ENCODE measurements at regions not wholly inside any gene's neighbourhood (a gene's known extent, or its start where the extent isn't known, plus 50 kb on each side); places are given as distances from the start of the nearest gene placed in this dataset.

GRCh38 chr1:116185161-116185701, 74.0 kb downstream of the MAB21L3 start:
- H3K27me3 ChIP-seq: no peaks in the 10 kb centered on the region
- WGBS, 2 donors: 86% methylated on average over 5 of the region's 5 CpGs
- DNase-seq: no peak

GRCh38 chr1:116189481-116189880, 78.3 kb downstream of the MAB21L3 start:
- intact Hi-C loops (cut with DNase I; ENCODE audit: low total_unique reads): no loop called here
- Histone ChIP-seq H3K36me3 (ENCODE audit: low read depth, missing control alignments) (no peaks in the 10 kb centered on the region), H3K27me3 (no peaks in the 10 kb centered on the region), H3K9me3 (no peaks in the 10 kb centered on the region), H3K27ac (no peak overlapping the region), H3K4me1 (no peaks in the 10 kb centered on the region), H3K4me3 (no peak overlapping the region)
- TF ChIP-seq POLR2A (IDR thresholded peaks at IDR 0.05) (no peak), CTCF (IDR thresholded peaks at IDR 0.05) (no peak)
- 90 to 93% methylated on average over 3 of the region's 3 CpGs for WGBS, 2 donors
- no peak for DNase-seq

More at GRCh38 chr1:116185161-116185701, 74.0 kb downstream of the MAB21L3 start:
- Histone ChIP-seq H3K4me1 (no peaks in the 10 kb centered on the region), H3K36me3 (ENCODE audit: low read depth, missing control alignments) (no peaks in the 10 kb centered on the region), H3K4me3 (no peak overlapping the region), H3K9me3 (no peaks in the 10 kb centered on the region), H3K27ac (no peak overlapping the region)
- intact Hi-C loops (cut with DNase I; ENCODE audit: low total_unique reads): no loop called here
- TF ChIP-seq POLR2A (IDR thresholded peaks at IDR 0.05) (no peak), CTCF (IDR thresholded peaks at IDR 0.05) (no peak)

GRCh38 chr1:116191294-116191693, 80.1 kb downstream of the MAB21L3 start:
- no peak overlapping the region for H3K4me3 ChIP-seq
- no peaks in the 10 kb centered on the region for H3K9me3 ChIP-seq
- TF ChIP-seq CTCF (IDR thresholded peaks at IDR 0.05) (no peak), POLR2A (IDR thresholded peaks at IDR 0.05) (no peak)
- WGBS, 2 donors: 91 to 92% methylated on average over 2 of the region's 2 CpGs
- intact Hi-C loops (cut with DNase I; ENCODE audit: low total_unique reads): no loop called here
- DNase-seq: no peak
- no peak overlapping the region for H3K27ac ChIP-seq
- no peaks in the 10 kb centered on the region for H3K36me3 ChIP-seq (ENCODE audit: low read depth, missing control alignments)
- no peaks in the 10 kb centered on the region for H3K4me1 ChIP-seq
- H3K27me3 ChIP-seq: no peaks in the 10 kb centered on the region

GRCh38 chr1:116193768-116194167, 82.6 kb downstream of the MAB21L3 start:
- 90 to 99% methylated on average over 2 of the region's 2 CpGs for WGBS, 2 donors

More at GRCh38 chr1:116193768-116194167, 82.6 kb downstream of the MAB21L3 start:
- no peaks in the 10 kb centered on the region for H3K27me3 ChIP-seq
- no peaks in the 10 kb centered on the region for H3K9me3 ChIP-seq
- no peak overlapping the region for H3K27ac ChIP-seq
- intact Hi-C loops (cut with DNase I; ENCODE audit: low total_unique reads): no loop called here
- TF ChIP-seq POLR2A (IDR thresholded peaks at IDR 0.05): no peak
- no peak for TF ChIP-seq CTCF (IDR thresholded peaks at IDR 0.05)
- no peaks in the 10 kb centered on the region for H3K4me1 ChIP-seq
- no peaks in the 10 kb centered on the region for H3K36me3 ChIP-seq (ENCODE audit: low read depth, missing control alignments)
- no peak for DNase-seq
- H3K4me3 ChIP-seq: no peak overlapping the region

All from testis (tissue), 2 donors.